HCT116 (cell line): ENCODE measurements at regions not wholly inside any gene's neighbourhood (a gene's known extent, or its start where the extent isn't known, plus 50 kb on each side); places are given as distances from the start of the nearest gene placed in this dataset.

Experiments used
- ATAC-seq: fragments of 200-7000 bp; cut with Tn5 transposase; 2 replicates; pipeline ENCODE4 v1.9.1; 2020; ENCODE audit warnings: mild to moderate bottlenecking, moderate library complexity
- BruUV-seq: library from RNA; stranded (reverse); fragments of 400-500 nt; replicated peaks from 2 replicates; lab custom pipeline; 2021; lab: Mats Ljungman, UMichigan
- CTCF ChIA-PET: fragments of 300-600 bp; sonication (Branson Sonifier 250); formaldehyde crosslinking; loops from one replicate; lab custom pipeline; 2021; ENCODE audit warnings: antibody characterized with exemption; lab: Charles Lee
- POLR2A ChIA-PET: fragments of 300-600, 350-600 bp; sonication (Branson Sonifier 250); formaldehyde crosslinking; loops from one replicate; lab custom pipeline; 2021; ENCODE audit warnings: antibody characterized with exemption; lab: Charles Lee
- RAD21 ChIA-PET, 2 experiments: fragments of 300-600 bp; sonication (Branson Sonifier 250); formaldehyde crosslinking; loops; one replicate each; lab custom pipeline; 2023; ENCODE audit warnings: low total read pairs in 2 of 2; ENCODE audit not compliant: uncharacterized antibody in 2 of 2, unreplicated experiment in 2 of 2, low non-redundant PET in 1 of 2; lab: Charles Lee
- DNase-seq: peaks from one replicate; pipeline ENCODE4 v3.0.0-alpha.2; 2010; ENCODE audit warnings: low read depth, low spot score
- H2AFZ ChIP-seq: fragments of 200-600 bp; shearing (Covaris generic), sonication (generic); 2 replicates; pipeline ENCODE4 v1.6.1; 2017; ENCODE audit warnings: low read depth, mixed run types, mixed read lengths, antibody characterized with exemption, low read length; ENCODE audit not compliant: poor library complexity, severe bottlenecking
- H3K27ac ChIP-seq: 2 replicates; pipeline ENCODE4 v1.5.1; 2012; ENCODE audit warnings: low read depth, low read length
- H3K27me3 ChIP-seq: fragments of 200-600 bp; sonication (generic); 2 replicates; pipeline ENCODE4 v1.6.1; 2016; ENCODE audit warnings: mixed run types, low read length, mixed read lengths; ENCODE audit not compliant: insufficient read depth
- H3K36me3 ChIP-seq, 2 experiments: fragments of 200-500 bp in 1 of 2; fragments of 200-600 bp in 1 of 2; sonication (Bioruptor generic) in 1 of 2; sonication (generic) in 1 of 2; 2 replicates each; pipeline versions ENCODE4 v1.5.1 to v1.6.1; 2014 to 2016; ENCODE audit warnings: low read length in 2 of 2, inconsistent platforms in 1 of 2, mixed read lengths in 1 of 2, mixed run types in 1 of 2; ENCODE audit not compliant: insufficient read depth in 2 of 2, control insufficient read depth in 1 of 2
- H3K4me1 ChIP-seq, 2 experiments: fragments of 200-600 bp in 1 of 2; sonication (generic) in 1 of 2; 2 replicates each; pipeline versions ENCODE4 v1.5.1 to v1.6.1; 2012 to 2017; ENCODE audit warnings: low read length in 2 of 2, inconsistent platforms in 1 of 2, mild to moderate bottlenecking in 1 of 2, mixed read lengths in 1 of 2, mixed run types in 1 of 2, moderate library complexity in 1 of 2; ENCODE audit not compliant: insufficient read depth in 2 of 2, control insufficient read depth in 1 of 2
- H3K4me2 ChIP-seq: fragments of 200-600 bp; sonication (generic); 2 replicates; pipeline ENCODE4 v1.6.1; 2017; ENCODE audit warnings: mixed run types, low read length, mixed read lengths
- H3K4me3 ChIP-seq, 2 experiments: fragments of 200-600 bp in 1 of 2; sonication (generic) in 1 of 2; replicated peaks in 1 of 2; 2 replicates each; pipeline ENCODE4 v1.5.1; 2011 to 2016; ENCODE audit warnings: low read length in 2 of 2, control low read depth in 1 of 2, low read depth in 1 of 2, mild to moderate bottlenecking in 1 of 2, mixed read lengths in 1 of 2, mixed run types in 1 of 2
- H3K79me2 ChIP-seq: fragments of 200-600 bp; sonication (generic); 2 replicates; pipeline ENCODE4 v1.6.1; 2017; ENCODE audit warnings: mild to moderate bottlenecking, mixed run types, low read length, moderate library complexity, mixed read lengths; ENCODE audit not compliant: insufficient read depth
- H3K9ac ChIP-seq: fragments of 200-600 bp; sonication (generic); 2 replicates; pipeline ENCODE4 v1.6.1; 2016; ENCODE audit warnings: low read length, mixed read lengths
- H3K9me2 ChIP-seq: fragments of 200-600 bp; sonication (generic), shearing (Covaris generic); 2 replicates; pipeline ENCODE4 v1.6.1; 2017; ENCODE audit warnings: mixed run types, mild to moderate bottlenecking, moderate library complexity; ENCODE audit not compliant: insufficient read depth
- H3K9me3 ChIP-seq, 2 experiments: fragments of 200-500 bp in 1 of 2; fragments of 200-600 bp in 1 of 2; sonication (Bioruptor generic) in 1 of 2; sonication (generic) in 1 of 2; 2 replicates each; pipeline ENCODE4 v1.6.1; 2014 to 2017; ENCODE audit warnings: low read length in 2 of 2, mixed read lengths in 2 of 2, inconsistent platforms in 1 of 2, low read depth in 1 of 2, mild to moderate bottlenecking in 1 of 2, mixed run types in 1 of 2, moderate library complexity in 1 of 2; ENCODE audit not compliant: control insufficient read depth in 1 of 2, insufficient read depth in 1 of 2
- H4K20me1 ChIP-seq: fragments of 200-600 bp; sonication (generic), shearing (Covaris generic); 2 replicates; pipeline ENCODE4 v1.6.1; 2017; ENCODE audit warnings: mixed run types, mild to moderate bottlenecking, moderate library complexity; ENCODE audit not compliant: insufficient read depth
- CEBPB ChIP-seq: IDR thresholded peaks from 2 replicates; pipeline ENCODE4 v1.6.1; 2012; ENCODE audit warnings: low read depth
- EGR1 ChIP-seq: IDR thresholded peaks from 2 replicates; pipeline ENCODE4 v1.6.1; 2012; ENCODE audit warnings: low read depth
- ELF1 ChIP-seq: IDR thresholded peaks from 2 replicates; pipeline ENCODE4 v1.6.1; 2012; ENCODE audit warnings: low read depth, borderline replicate concordance
- EZH2 ChIP-seq: fragments of 200-600 bp; sonication (generic); IDR thresholded peaks from 2 replicates; pipeline ENCODE4 v1.6.1; 2017; ENCODE audit warnings: antibody characterized with exemption, mixed run types
- EZH2phosphoT487 ChIP-seq: fragments of 200-600 bp; IDR thresholded peaks from 2 replicates; pipeline ENCODE4 v1.6.1; 2018; ENCODE audit warnings: antibody characterized with exemption, borderline replicate concordance
- FOSL1 ChIP-seq: IDR thresholded peaks from 2 replicates; pipeline ENCODE4 v1.6.1; 2012; ENCODE audit warnings: low read depth
- JUND ChIP-seq: IDR thresholded peaks from 2 replicates; pipeline ENCODE4 v1.6.1; 2012
- POLR2A ChIP-seq: IDR thresholded peaks from 2 replicates; pipeline ENCODE4 v1.7.0; 2011; ENCODE audit warnings: borderline replicate concordance; ENCODE audit not compliant: insufficient read depth, insufficient read length; ENCODE audit errors: extremely low read depth
- POLR2AphosphoS5 ChIP-seq: IDR thresholded peaks from 2 replicates; pipeline ENCODE4 v1.6.1; 2011; ENCODE audit warnings: mild to moderate bottlenecking, low read depth, low read length, moderate library complexity
- RAD21 ChIP-seq: IDR thresholded peaks from 2 replicates; pipeline ENCODE4 v1.6.1; 2012; ENCODE audit warnings: low read depth, mild to moderate bottlenecking
- SIN3A ChIP-seq: IDR thresholded peaks from 2 replicates; pipeline ENCODE4 v1.6.1; 2012; ENCODE audit warnings: low read depth
- SP1 ChIP-seq: IDR thresholded peaks from 2 replicates; pipeline ENCODE4 v1.6.1; 2012; ENCODE audit warnings: low read depth
- SRF ChIP-seq: IDR thresholded peaks from 2 replicates; pipeline ENCODE4 v1.6.1; 2012; ENCODE audit warnings: low read depth
- TCF7L2 ChIP-seq: IDR thresholded peaks from 2 replicates; pipeline ENCODE4 v1.7.0; 2011; ENCODE audit warnings: borderline replicate concordance, inconsistent platforms; ENCODE audit not compliant: insufficient read depth, insufficient read length; ENCODE audit errors: extremely low read depth
- YY1 ChIP-seq: IDR thresholded peaks from 2 replicates; pipeline ENCODE4 v1.6.1; 2011; ENCODE audit warnings: low read length, low read depth, moderate library complexity, mild to moderate bottlenecking; ENCODE audit not compliant: insufficient replicate concordance; ENCODE audit errors: extremely low read depth
- ZBTB33 ChIP-seq: IDR thresholded peaks from 2 replicates; pipeline ENCODE4 v1.6.1; 2011; ENCODE audit warnings: mild to moderate bottlenecking, low read length, moderate library complexity; ENCODE audit not compliant: insufficient replicate concordance; ENCODE audit errors: extremely low read depth
- ZFX ChIP-seq: fragments of 450-650 bp; IDR thresholded peaks from 2 replicates; pipeline ENCODE4 v1.6.1; 2017
- intact Hi-C: fragments of 100-400 bp; cut with micrococcal nuclease; formaldehyde crosslinking; loops from 2 replicates; pipeline ENCODE4 v1.10.0; 2022
- TF ChIP-seq, protein P1 (sequence below): IDR thresholded peaks from 2 replicates; pipeline ENCODE4 v1.6.1; 2012

- no peak for TF ChIP-seq ZBTB33
- TF ChIP-seq TCF7L2, result no peak
- no peak for TF ChIP-seq RAD21
- TF ChIP-seq YY1, result no peak
- no peak for TF ChIP-seq SRF
Measured at GRCh38 chr7:126079151-126079550, 1149.5 kb upstream of the POT1 start (continued).

- ChIA-PET POLR2A (no interaction called here), CTCF (no interaction called here), RAD21 (no interaction called here)
- Histone ChIP-seq H3K9ac (no peak overlapping the region), H3K9me2 (no peaks in the 10 kb centered on the region), H3K27me3 (no peaks in the 10 kb centered on the region), H3K4me3 (no peak overlapping the region), H3K79me2 (no peaks in the 10 kb centered on the region), H3K4me2 (no peak overlapping the region), H3K36me3 (no peaks in the 10 kb centered on the region), H2AFZ (no peak overlapping the region), H3K9me3 (no peaks in the 10 kb centered on the region), H3K27ac (no peak overlapping the region), H3K4me1 (no peaks in the 10 kb centered on the region), H4K20me1 (no peaks in the 10 kb centered on the region)
- no peak for DNase-seq
- TF ChIP-seq, protein P1, sequence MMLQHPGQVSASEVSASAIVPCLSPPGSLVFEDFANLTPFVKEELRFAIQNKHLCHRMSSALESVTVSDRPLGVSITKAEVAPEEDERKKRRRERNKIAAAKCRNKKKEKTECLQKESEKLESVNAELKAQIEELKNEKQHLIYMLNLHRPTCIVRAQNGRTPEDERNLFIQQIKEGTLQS, result no peak
- TF ChIP-seq RAD21, result no peak
- TF ChIP-seq POLR2A, result no peak
- no peak for TF ChIP-seq ELF1
- TF ChIP-seq TCF7L2, result no peak
- TF ChIP-seq FOSL1, result no peak
- TF ChIP-seq JUND, result no peak
- TF ChIP-seq EZH2, result no peak
- no peak for TF ChIP-seq ZBTB33
- TF ChIP-seq YY1, result no peak
- TF ChIP-seq SP1, result no peak
- no peak for TF ChIP-seq EZH2phosphoT487
- TF ChIP-seq SIN3A, result no peak
- TF ChIP-seq SRF, result no peak
- TF ChIP-seq POLR2AphosphoS5, result no peak
- no peak for TF ChIP-seq ZFX
- no peak for TF ChIP-seq CEBPB
- TF ChIP-seq EGR1, result no peak
- intact Hi-C loops, result no loop called here
- BruUV-seq, result no TSS peak
- ATAC-seq, result no peak
Measured at GRCh38 chr7:126065766-126066165, 1136.1 kb upstream of the POT1 start.
